Heart left ventricle (tissue), 16 donors: ENCODE measurements at regions not wholly inside any gene's neighbourhood (a gene's known extent, or its start where the extent isn't known, plus 50 kb on each side); places are given as distances from the start of the nearest gene placed in this dataset.

Source experiments
- ATAC-seq, 4 donors: fragments of 200-7000 bp; cut with Tn5 transposase; one replicate each; pipeline ENCODE4 v1.9.1; 2020 to 2022; ENCODE audit warnings: moderate library complexity in 4 of 4, mild to moderate bottlenecking in 3 of 4, moderate number of reproducible peaks in 1 of 4
- DNase-seq, 5 donors: peaks; one replicate each; pipeline ENCODE4 v3.0.0-alpha.2; 2020
- H3K27ac ChIP-seq, 12 donors: fragments of 200-600 bp; sonication (generic) in 4 of 12; one replicate each; pipeline versions ENCODE4 v1.5.0 to v1.8.0; 2016 to 2022; ENCODE audit warnings: mild to moderate bottlenecking in 2 of 12
- H3K27me3 ChIP-seq, 9 donors: fragments of 200-600 bp; sonication (generic) in 2 of 9; one replicate each; pipeline versions ENCODE4 v1.5.1 to v1.8.0; 2016 to 2022; ENCODE audit warnings: mild to moderate bottlenecking in 3 of 9
- H3K36me3 ChIP-seq, 9 donors: fragments of 200-600 bp; sonication (generic) in 2 of 9; one replicate each; pipeline versions ENCODE4 v1.5.0 to v1.8.0; 2018 to 2022; ENCODE audit warnings: mild to moderate bottlenecking in 2 of 9
- H3K4me1 ChIP-seq, 12 donors: fragments of 200-600 bp; sonication (generic) in 4 of 12; one replicate each; pipeline versions ENCODE4 v1.5.0 to v1.8.0; 2016 to 2022; ENCODE audit warnings: mild to moderate bottlenecking in 3 of 12
- H3K4me3 ChIP-seq, 12 donors: fragments of 200-600 bp; sonication (generic) in 4 of 12; one replicate each; pipeline versions ENCODE4 v1.5.0 to v1.8.0; 2017 to 2022; ENCODE audit warnings: mild to moderate bottlenecking in 9 of 12, moderate library complexity in 4 of 12
- H3K9me3 ChIP-seq, 12 donors: fragments of 200-600 bp; sonication (generic) in 4 of 12; one replicate each; pipeline versions ENCODE4 v1.5.0 to v1.8.0; 2016 to 2022; ENCODE audit warnings: mild to moderate bottlenecking in 1 of 12
- CTCF ChIP-seq, 12 donors: fragments of 200-600 bp; sonication (generic) in 4 of 12; IDR thresholded peaks; one replicate each; pipeline versions ENCODE4 v1.5.0 to v1.8.0; 2018 to 2022; ENCODE audit warnings: antibody characterized with exemption in 12 of 12, mild to moderate bottlenecking in 5 of 12
- POLR2A ChIP-seq, 2 donors: fragments of 450-650 bp; IDR thresholded peaks; one replicate each; pipeline ENCODE4 v1.6.1; 2017; ENCODE audit warnings: antibody characterized with exemption in 2 of 2, mild to moderate bottlenecking in 2 of 2, moderate library complexity in 2 of 2
- WGBS, 4 donors: extraction: QIAGEN DNeasy Blood & Tissue Kit in 2 of 4; methylation state at CpG; one replicate each; pipeline versions ENCODE4 v1.1.5 to v1.1.7; 2013 to 2018; 5-methylcytosine and 5-hydroxymethylcytosine counted together
- intact Hi-C, 10 donors: fragments of 100-400 bp; cut with DNase I; formaldehyde crosslinking; loops; one replicate each; pipeline versions ENCODE4 v1.11.1 to v1.14.2; 2022
- donor health status: ischemic (EF 13 %, LVEDD 7.1; RV severe dilation, severe dysfunction).
- donor health status: healthy with polysubstance abuse.
- donor health status: DM: no; HTN: yes; CAD: no.
- donor health status: DM: no; HTN: no; CAD: no.
- donor health status: ischemic (EF 25% LVEDD 6.9; RV normal size, moderate dysfunction).
- donor health status: ischemic (EF 25% LVEDD 5.7; RV mildly dilated, moderate dysfunction).
- donor health status: healthy.
- donor health status: DM: yes; HTN: yes; CAD: no.
- donor health status: ischemic (EF 35%, LVEDD 5.7; RV mildly dilated, moderate dysfunction).
- donor health status: nonischemic (EF 11% LVEDD 7.7; RV severe dilation, severe dysfunction).
- donor health status: DM: yes; HTN: yes; CAD: no.
- donor health status: PGD.
- donor health status: ischemic (EF 29% LVEDD 5.4; RV normal size, mild dysfunction).
- donor health status: nonischemic (EF 23%, LVEDD 6.1; RV moderate dilation, normal function).

- 66 to 69% (median 67%) methylated on average over 8 of the region's 8 CpGs for WGBS, 4 donors
- TF ChIP-seq CTCF (IDR thresholded peaks at IDR 0.05) (no peak), POLR2A (IDR thresholded peaks at IDR 0.05) (no peak)
- DNase-seq: no peak
- intact Hi-C loops: no loop called here
- Histone ChIP-seq H3K36me3 (no peaks in the 10 kb centered on the region), H3K4me3 (no peak overlapping the region), H3K27ac (no peak overlapping the region), H3K9me3 (no peaks in the 10 kb centered on the region), H3K27me3 (peaks cover 0 to 2% (median 0%) of the 10 kb centered on the region in 9 donors), H3K4me1 (peaks cover 0 to 13% (median 2%) of the 10 kb centered on the region in 12 donors)
- ATAC-seq: no peak
Measured at GRCh38 chr10:30178356-30178964, 119.1 kb upstream of the JCAD start.

- intact Hi-C loops: no loop called here
- Histone ChIP-seq H3K36me3 (no peaks in the 10 kb centered on the region), H3K4me3 (no peak overlapping the region), H3K27me3 (peaks cover 0 to 2% (median 0%) of the 10 kb centered on the region in 9 donors), H3K9me3 (no peaks in the 10 kb centered on the region), H3K27ac (no peak overlapping the region), H3K4me1 (peaks cover 0 to 1% (median 0%) of the 10 kb centered on the region in 12 donors)
- TF ChIP-seq POLR2A (IDR thresholded peaks at IDR 0.05) (no peak), CTCF (IDR thresholded peaks at IDR 0.05) (no peak)
- no peak for DNase-seq
- no peak for ATAC-seq
- 88 to 94% (median 91%) methylated on average over 10 of the region's 10 CpGs for WGBS, 4 donors
Measured at GRCh38 chr10:30176776-30177533, 117.6 kb upstream of the JCAD start.

- 86 to 92% (median 88%) methylated on average over 9 of the region's 9 CpGs for WGBS, 4 donors
- peaks cover 0 to 2% (median 0%) of the 10 kb centered on the region in 9 donors for H3K27me3 ChIP-seq
- H3K4me1 ChIP-seq: no peaks in the 10 kb centered on the region
- no peak for TF ChIP-seq POLR2A (IDR thresholded peaks at IDR 0.05)
- no peak for TF ChIP-seq CTCF (IDR thresholded peaks at IDR 0.05)
- H3K9me3 ChIP-seq: no peaks in the 10 kb centered on the region
- ATAC-seq (no peak), DNase-seq (no peak)
- H3K4me3 ChIP-seq: no peak overlapping the region
- no peaks in the 10 kb centered on the region for H3K36me3 ChIP-seq
- H3K27ac ChIP-seq: no peak overlapping the region
- intact Hi-C loops: no loop called here
Measured at GRCh38 chr10:30176182-30176581, 116.8 kb upstream of the JCAD start.

- intact Hi-C loops: no loop called here
- H3K27me3 ChIP-seq: peaks cover 0 to 3% (median 0%) of the 10 kb centered on the region in 9 donors
- H3K4me3 ChIP-seq: no peak overlapping the region
- ATAC-seq (no peak), DNase-seq (no peak)
- H3K36me3 ChIP-seq: no peaks in the 10 kb centered on the region
- H3K27ac ChIP-seq: no peak overlapping the region
- H3K4me1 ChIP-seq: no peaks in the 10 kb centered on the region
- no peak for TF ChIP-seq CTCF (IDR thresholded peaks at IDR 0.05)
- no peak for TF ChIP-seq POLR2A (IDR thresholded peaks at IDR 0.05)
- H3K9me3 ChIP-seq: no peaks in the 10 kb centered on the region
- 86 to 98% (median 91%) methylated on average over 7 of the region's 7 CpGs for WGBS, 4 donors
Measured at GRCh38 chr10:30172673-30173072, 113.3 kb upstream of the JCAD start.
